HG03060 (cell line): ENCODE measurements at regions not wholly inside any gene's neighbourhood (a gene's known extent, or its start where the extent isn't known, plus 50 kb on each side); places are given as distances from the start of the nearest gene placed in this dataset.
"Not testable (repeated sequence)": the region's sequence is repeated elsewhere in the genome, so short reads cannot be mapped to it uniquely, and the experiment has no call there.

Source experiments
- ATAC-seq: cut with Tn5 transposase; IDR thresholded peaks from one replicate; pipeline ENCODE4 v1.9.1; 2021; ENCODE audit warnings: low read depth, moderate number of reproducible peaks; ENCODE audit not compliant: unreplicated experiment

DNA sequence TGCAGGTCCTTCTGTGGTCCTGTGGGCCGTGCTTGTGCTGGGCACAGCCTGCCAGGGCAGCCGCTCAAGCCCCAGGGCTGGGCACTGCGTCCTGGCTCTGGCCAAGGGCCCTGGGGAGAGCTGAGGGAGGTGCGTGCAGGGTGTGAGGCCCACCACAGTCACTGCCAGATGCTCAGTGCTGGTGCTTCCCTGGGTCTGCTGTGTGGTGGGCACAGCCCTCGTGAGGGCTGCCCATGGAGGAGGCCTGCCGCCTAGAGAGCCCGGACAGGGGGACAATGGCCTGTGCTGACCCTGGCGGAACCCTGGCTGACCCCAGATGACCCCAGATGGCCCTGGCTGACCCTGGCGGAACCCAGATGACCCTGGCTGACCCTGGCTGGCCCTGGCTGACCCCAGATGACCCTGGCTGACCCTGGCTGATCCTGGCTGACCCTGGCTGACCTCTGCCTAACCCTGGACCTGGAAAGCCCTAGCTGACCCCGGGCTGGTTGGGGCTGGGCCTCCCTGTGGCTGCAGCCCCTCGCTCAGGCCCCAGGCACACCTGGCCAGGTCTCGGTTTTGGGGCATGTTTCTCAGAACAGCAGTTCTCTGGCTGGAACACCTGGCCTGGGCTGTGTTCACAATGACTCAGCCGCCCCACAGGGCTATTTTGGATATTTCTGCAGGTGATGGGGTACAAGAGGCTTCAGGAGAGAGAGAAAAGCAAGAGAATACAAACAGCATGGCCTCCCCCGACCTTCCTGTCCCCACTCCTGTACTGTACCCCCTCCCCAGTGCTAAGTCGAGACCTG, 55.4 kb downstream of the TMEM121 start:
- ATAC-seq, result no peak

DNA sequence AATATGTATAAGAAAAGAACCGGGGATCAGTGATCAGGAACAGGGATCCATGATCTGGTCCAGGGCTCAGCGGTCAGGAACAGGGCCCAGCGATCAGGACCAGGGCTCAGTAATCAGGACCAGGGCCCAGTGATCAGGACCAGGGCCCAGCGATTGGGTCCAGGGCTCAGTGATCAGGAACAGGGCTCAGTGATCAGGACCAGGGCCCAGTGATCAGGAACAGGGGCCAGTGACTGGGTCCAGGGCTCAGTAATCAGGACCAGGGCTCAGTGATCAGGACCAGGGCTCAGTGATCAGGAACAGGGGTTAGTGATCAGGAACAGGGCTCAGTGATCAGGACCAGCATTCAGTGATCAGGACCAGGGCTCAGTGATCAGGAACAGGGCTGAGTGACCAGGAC, 56.3 kb downstream of the TMEM121 start:
- no peak for ATAC-seq

DNA sequence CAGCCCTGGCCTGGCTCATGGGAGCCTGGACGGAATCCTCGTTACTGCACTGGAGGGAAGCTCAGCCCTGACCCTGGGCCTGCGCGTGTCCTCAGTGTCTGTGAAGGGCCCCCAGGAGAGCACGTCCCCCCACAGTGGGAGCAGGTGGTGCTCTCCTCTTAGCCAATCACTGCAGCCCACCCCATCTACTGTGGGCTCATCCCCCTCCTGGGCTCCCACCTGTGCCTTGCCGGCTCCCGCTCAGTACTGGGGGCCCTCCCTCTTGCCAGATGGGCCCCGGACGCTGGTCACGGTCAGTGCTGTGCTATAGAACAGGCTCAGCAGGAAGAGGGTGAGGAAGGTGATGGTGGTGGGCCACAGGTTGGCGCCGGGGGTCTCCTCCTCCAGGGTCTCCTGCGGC, 57.5 kb downstream of the TMEM121 start:
- ATAC-seq, result not testable (repeated sequence)

DNA sequence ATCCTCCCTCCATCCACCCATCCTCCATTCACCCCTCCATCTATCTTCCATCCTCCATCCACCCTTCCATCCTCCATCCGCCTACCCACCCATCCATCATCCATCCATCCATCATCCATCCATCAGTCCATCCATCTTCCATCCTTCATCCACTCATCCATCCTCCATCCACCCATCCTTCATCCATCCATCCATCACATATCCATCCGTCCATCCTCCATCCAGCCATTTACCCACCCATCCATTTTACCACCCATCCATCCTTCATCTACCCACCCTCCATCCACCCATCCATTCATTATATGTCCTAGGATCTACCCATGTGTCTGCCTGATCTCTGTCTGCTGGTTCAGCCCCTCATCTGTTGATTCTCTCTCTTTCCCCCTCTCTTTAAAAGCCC, 58.9 kb downstream of the TMEM121 start:
- ATAC-seq, result not testable (repeated sequence)

DNA sequence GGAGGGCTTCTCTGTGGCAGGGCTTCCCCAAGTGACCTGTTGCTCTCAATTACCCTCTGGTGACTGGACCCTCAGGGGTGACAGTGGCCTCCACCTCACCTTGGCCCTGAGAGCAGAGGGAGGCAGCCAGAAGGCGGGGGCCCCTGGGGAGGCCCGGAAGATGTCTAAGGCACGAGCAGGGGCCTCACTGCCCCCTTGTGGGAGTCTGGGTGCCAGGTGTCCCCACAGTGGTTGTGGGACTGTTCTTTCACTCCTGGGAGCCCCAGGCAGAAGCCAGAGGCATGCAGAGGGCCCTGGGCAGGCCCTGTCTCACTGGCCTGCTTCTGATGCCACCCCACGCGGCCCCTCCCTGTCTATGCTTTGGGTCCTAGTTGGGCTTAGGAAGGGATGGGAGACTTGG, 59.3 kb downstream of the TMEM121 start:
- ATAC-seq, result not testable (repeated sequence)

DNA sequence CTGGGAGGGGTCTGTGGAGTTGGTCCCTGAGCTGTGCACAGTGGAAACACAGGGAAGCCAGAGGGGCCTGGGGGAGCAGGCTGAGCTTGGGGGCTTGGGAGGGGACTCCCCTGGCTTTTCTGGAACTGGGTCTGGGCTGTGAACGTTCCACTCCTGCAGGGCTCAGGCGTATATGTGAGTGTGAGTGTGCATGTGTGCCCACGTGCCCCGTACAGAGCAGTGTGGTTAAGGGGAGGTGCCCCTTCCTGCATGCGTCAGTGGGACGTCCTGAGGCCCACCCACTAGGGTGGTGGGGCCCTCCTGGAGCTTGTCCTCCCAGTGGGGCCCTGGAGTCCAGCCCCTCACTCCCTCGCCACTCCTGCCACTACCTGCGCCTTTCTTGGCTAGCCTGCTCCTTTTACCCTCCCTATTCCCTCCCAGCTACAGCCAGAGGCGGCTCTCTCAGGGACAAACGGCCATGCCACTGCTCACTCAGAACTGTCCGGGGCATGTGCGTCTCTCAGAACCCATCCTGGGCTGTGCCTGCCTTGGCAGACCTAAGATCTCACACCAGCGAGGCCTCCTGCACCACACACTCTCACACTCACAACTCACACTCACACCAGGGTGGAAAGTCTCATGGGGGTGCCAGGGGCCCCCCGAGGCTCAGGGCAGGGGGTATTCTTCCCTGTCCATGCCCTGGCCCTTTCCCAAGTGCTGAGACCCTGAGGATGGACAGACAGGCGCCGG, 59.9 kb downstream of the TMEM121 start:
- ATAC-seq, result not testable (repeated sequence)

DNA sequence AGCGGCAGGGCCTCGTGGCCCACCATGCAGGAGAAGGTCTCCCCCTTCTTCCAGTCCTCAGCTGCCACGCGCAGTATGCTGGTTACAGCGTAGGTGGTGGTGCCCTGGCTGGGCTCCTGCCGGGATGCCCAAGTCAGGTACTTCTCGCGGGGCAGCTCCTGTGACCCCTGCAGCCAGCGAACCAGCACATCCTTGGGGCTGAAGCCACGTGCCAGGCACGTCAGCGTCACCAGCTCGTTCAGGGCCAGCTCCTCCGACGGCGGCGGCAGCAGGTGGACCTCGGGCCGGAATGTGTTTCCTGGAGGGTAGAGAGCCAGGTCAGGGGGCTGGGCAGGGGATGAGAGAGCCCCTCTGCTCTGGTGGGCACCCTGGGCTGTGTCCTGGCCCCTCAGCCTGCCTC, 60.7 kb downstream of the TMEM121 start:
- not testable (repeated sequence) for ATAC-seq

DNA sequence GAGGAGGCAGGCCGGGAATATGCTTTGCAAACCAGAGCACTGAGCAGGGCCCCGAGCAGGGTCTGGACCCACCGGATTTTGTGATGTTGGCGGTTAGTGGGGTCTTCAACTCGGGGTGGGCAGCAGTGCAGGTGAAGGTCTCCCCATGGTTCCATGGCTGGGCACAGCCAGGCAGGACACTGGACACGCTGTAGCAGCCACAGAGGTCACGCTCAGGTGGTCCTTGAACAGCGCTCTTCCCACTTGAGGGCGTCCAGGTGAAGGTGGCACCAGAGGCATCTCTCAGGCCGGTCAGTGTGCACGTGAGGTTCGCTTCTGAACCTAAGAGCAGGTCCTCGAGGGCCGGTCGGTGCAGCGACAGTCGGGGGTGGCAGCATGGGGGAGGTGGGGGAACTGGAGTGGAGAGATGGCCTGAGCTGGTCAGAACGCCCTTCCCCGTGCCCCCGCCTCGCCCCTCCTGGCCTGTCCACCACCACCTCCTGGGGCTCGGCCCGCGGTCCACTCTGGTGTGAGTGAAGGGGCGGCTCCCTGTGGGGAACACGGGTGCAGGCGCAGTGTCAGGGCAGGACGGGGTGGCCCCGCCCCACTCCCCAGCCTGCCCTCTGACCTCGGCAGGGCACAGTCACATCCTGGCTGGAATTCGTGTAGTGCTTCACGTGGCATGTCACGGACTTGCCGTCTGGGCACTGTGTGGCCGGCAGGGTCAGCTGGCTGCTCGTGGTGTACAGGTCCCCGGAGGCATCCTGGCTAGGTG, 61.3 kb downstream of the TMEM121 start:
- ATAC-seq, result not testable (repeated sequence)

DNA sequence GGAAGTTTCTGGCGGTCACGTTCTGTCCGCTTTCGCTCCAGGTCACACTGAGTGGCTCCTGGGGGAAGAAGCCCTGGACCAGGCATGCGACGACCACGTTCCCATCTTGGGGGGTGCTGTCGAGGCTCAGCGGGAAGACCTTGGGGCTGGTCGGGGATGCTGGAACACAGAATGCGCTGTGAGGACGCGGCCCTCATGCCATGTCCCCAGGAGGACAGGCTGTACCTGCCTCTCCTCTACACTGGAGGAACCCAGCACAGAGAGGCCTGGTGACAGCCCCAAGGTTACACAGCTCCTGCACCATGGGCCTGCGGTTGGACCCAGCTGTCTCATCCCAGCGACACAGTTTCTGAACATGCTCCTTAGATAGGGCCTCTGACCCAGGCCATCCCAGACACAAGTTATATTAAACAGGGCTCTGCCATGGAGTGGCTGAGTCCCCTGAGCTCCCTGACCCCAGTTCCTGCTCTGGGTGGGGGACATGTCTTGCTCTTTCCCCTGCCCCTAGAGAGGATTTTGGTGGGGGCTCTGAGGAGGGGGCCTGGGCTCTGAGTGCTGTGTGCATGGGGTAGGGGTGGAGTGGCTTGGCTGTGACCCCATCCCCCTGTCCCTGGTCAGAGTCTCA, 62.0 kb downstream of the TMEM121 start:
- no peak for ATAC-seq

DNA sequence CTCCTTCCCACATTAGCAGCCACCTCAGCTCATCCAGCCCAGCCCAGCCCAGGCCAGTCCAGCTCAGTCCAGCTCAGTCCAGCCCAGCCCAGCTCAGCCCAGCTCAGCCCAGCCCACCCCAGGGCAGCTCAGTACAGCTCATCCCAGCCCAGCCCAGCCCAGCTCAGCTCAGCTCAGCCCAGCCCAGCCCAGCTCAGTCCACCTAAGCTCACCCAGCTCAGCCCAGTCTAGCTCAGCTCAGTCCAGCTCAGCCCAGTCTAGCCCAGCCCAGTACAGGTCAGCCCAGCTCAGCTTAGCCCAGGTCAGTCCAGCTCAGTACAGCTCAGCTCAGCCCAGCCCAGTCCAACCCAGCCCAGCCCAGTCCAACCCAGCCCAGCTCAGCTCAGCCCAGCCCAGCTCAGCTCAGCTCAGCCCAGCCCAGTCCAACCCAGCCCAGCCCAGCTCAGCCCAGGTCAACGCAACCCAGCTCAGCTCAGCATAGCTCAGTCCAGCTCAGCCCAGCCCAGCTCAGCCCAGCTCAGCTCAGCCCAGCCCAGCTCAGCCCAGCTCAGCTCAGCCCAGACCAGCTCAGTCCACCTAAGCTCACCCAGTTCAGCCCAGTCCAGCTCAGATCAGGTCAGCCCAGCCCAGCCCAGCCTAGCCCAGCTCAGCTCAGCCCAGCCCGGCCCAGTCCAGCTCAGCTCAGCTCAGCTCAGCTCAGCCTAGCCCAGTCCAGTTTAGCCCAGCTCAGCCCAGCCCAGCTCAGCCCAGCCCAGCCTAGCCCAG, 63.0 kb downstream of the TMEM121 start:
- ATAC-seq, result no peak

DNA sequence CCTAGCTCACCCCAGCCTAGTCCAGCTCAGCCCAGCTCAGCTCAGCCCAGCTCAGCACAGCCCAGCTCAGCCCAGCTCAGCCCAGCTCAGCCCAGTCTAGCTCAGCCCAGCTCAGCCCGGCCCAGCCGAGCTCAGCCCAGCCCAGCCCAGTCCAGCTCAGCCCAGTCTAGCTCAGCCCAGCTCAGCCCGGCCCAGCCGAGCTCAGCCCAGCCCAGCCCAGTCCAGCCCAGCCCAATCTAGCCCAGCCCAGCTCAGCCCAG, 63.5 kb downstream of the TMEM121 start:
- ATAC-seq, result not testable (repeated sequence)

DNA sequence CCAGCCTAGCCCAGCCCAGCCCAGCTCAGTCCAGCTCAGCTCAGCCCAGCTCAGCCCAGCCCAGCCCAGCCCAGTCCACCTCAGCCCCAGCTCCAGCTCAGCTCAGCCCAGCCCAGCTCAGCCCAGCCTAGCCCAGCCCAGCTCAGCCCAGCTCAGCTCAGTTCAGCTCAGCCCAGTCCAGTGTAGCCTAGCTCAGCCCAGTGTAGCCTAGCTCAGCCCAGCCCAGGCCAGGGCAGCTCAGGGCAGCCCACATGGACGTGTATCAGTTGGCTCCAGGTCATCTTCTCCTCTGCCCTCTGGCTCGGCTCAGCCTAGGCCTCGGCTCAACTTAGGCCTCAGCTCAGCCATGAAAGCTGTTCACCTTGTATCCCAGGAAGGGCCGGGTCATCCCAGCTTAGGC, 64.7 kb downstream of the TMEM121 start:
- ATAC-seq, result no peak

DNA sequence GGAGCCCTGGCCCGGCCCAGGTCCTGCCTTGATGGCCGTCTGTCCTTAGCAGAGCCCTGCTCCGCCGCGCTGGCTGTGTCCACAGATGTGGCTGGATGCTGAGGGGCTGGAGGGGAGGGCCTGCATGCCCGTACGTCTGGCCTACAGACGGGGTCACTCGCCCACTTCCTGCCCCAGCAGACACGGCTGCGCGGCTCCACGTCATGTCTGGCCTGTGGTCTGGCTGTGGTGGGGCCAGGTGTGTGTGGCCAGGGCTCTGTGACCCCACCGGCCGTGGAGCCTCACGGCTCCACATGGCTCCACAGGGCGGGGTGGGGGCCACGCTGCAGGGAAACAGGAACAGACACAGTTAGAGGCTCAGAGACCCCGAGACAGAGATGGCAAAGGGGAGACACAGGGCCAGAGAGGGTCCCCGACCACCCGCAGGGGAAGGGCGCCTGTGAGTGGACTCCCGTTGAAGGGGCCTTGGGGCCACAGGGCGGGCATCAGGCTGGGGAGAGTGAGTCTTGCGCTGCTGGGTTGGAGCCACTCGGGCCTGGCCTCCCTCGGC, 65.5 kb downstream of the TMEM121 start:
- not testable (repeated sequence) for ATAC-seq

DNA sequence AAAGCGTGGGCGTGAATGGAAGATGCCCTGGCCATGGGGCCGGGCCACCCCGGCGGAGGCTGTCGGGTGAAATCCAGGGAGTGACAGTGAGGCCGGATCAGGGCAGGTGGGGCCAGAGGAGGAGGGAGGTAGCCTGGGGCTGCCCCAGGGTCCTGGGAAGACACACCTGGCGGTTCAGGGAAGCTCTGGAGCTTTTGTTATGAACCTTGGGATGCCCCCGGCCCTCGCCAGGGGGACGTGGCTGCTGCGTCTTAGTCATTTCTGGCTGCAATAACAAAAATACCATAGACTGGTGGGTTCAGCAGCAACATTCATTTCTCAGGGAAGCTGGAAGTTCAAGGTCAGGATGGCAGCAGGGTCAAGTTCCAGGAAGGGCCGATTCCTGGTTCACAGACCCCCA, 66.3 kb downstream of the TMEM121 start:
- not testable (repeated sequence) for ATAC-seq

DNA sequence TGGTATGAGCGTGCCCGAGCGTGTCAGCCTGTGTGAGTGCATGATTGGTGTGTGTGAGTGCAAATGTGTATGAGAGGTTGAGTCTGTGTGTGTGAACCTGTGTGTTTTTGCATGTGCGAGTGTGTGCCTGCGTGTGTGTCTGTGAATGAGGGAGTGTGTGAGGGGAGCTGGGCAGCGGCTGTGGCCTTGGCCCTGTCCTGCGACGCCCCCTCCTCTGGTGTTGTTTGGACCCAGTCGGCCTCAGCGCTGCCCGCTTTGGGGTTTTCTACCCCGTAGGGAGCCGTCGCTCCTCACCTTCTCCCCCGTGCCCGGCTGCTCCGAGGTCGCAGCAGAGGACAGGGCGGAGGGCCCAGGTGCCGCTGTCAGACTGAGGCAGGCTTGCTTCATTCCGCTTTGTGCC, 69.0 kb downstream of the TMEM121 start:
- not testable (repeated sequence) for ATAC-seq

DNA sequence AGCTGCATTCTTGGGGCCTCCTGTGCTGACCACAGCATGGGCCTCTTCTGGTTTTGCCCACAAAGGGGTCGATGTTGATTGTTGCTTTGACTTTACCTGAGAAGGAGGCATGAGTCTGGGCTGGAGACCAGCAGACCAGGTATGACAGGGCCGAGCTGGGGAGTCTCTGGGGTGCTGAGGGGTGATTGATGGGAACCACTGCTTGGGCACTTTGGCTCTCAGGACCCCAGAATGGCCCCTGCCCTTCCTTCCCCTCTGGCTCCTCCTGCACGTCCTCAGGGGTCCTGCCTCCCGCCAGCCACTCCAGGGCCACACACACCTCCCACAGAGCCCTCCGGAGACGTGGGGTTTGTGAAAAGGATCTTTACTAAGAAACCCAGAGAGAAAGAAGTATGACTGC, 70.0 kb downstream of the TMEM121 start:
- not testable (repeated sequence) for ATAC-seq

DNA sequence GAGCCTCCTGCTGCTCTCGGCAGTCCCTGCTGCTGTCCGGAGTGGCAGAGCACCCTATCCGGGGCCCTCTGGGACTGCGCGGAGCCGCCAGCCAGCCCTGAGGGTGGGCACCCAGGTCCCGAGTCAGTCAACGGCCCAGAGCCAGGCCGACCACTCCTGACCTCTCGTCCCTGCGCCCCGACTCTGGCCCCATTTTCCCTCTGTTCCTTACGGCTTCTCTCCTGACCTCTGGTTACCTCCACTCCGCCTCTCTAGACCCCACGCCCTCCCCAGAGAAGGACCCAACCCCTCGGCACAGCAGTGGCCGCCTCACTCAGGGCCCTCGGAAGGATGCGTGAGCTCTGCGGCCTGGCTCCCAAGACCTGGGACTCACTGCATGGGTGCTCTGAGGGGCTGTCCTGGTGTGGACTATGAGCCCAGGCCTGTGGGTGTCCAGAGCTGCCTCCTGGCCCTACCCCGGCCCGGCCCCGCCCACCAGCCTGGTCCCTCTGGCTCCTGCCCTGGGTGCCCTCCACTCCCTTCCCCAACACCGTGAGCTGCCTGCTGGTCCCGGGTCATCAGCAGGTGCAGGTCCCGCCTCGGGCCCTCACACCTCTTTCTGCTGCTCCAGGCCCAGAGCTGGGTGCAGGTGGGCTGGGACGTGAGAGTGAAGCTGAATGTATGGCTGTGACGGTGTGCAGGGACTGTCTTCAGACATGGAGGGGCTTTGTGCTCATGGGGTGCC, 71.8 kb downstream of the TMEM121 start:
- not testable (repeated sequence) for ATAC-seq

DNA sequence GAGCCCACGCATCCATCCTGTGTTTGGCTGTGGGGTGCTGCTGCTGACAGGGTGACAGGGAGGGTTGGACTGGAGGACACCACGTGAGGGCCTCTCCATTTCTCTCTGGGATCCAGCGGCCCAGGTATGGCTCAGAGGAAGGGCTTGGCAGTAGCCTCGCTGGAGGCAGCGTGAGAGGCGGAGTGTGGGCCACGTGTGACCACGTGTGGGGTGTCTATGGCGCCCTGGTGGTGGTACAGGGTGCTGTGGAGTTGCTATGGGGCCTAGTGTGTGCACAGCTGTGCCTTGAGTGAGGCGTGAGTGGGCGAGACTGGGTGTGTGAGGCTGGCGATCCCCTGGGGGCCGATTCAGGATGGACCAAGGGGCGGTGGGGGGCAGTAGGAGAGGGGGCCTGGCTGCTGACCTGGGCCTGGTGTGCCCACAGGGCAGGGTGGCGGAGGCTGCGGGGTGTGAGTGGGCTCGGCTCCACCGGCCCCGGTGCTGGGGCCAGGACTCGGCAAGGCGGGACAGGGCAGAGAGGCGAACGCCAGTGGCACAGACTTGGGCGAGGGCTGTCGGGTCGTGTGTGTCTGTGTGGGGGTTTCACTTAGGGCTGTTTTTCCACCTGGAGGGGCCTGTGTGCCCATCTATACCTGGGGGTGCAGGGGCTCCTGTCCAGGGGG, 72.7 kb downstream of the TMEM121 start:
- ATAC-seq, result not testable (repeated sequence)
